ENCODE measurements at regions not wholly inside any gene's neighbourhood (a gene's known extent, or its start where the extent isn't known, plus 50 kb on each side); places are given as distances from the start of the nearest gene placed in this dataset.

DNA sequence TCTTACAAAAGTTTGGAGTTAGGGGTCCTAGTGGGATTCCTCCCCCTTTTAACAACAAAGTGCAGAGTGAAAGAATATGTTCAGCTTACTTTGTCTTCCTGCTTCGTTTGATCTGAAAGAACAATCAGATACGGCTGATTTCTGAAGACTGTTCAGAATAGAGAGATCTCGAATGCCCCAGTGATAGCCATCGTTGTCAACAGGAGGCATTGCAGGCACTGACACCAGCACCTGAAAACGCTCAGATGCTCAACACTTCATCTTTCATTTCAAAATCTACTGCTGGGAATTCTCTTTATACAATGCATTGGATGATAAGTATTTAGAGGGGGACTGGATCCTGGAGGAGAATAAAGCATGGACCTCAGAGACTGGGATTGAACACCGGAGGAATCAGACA, 186.3 kb upstream of the TENM3 start:
- Histone ChIP-seq H3K4me2 (ENCODE audit: low read depth, low read length) (no peak overlapping the region), H3K4me3 (replicated peaks in 1 of 3; ENCODE audit: insufficient read depth in 1 of 3, low read depth in 2 of 3, low read length in 3 of 3) (no peak overlapping the region), H3K9me3 (ENCODE audit: low read length) (no peaks in the 10 kb centered on the region), H3K36me3 (replicated peaks in 1 of 2; ENCODE audit: control insufficient read depth in 1 of 2, insufficient read depth in 2 of 2, low read length in 2 of 2) (no peaks in the 10 kb centered on the region), H3K4me1 (ENCODE audit: insufficient read depth, low read length) (no peaks in the 10 kb centered on the region), H2AFZ (ENCODE audit: low read length) (no peak overlapping the region), H4K20me1 (ENCODE audit: insufficient read depth, low read length) (no peaks in the 10 kb centered on the region), H3K9ac (ENCODE audit: insufficient read depth, low read depth, low read length) (no peak overlapping the region), H3K79me2 (ENCODE audit: insufficient read depth, low read length) (no peaks in the 10 kb centered on the region), H3K27me3 (ENCODE audit: control insufficient read depth in 1 of 2, insufficient read depth in 2 of 2, low read length in 2 of 2) (peaks cover 0 to 4% of the 10 kb centered on the region in 2 experiments; a peak in 1 of 5 replicates), H3K27ac (ENCODE audit: extremely low read length, insufficient read depth, low read length) (no peak overlapping the region)
- BruUV-seq (replicated peaks), result no TSS peak
- ATAC-seq, result no peak
- intact Hi-C loops (cut with micrococcal nuclease; ENCODE audit: unreplicated experiment) (no loop called here), in situ Hi-C loops (cut with HindIII; ENCODE audit: extremely low pct_ligation_motif_present, low pct_unique_long_range_greater_than_20kb) (no loop called here)
- FAIRE-seq, result no peak
- ChIA-PET POLR2A (no interaction called here), CTCF (ENCODE audit: low intra/inter-chr PET ratio, low total read pairs) (no interaction called here)
- DNase-seq (ENCODE audit: low spot score), result no peak
- WGBS (ENCODE audit: low lambda C conversion rate), result 2% methylated on average over 6 of the region's 6 CpGs
- TF ChIP-seq ZNF75D (CRISPR knock-in tag; IDR thresholded peaks at IDR 0.05; ENCODE audit: borderline replicate concordance) (no peak), ZNF557 (CRISPR knock-in tag; IDR thresholded peaks at IDR 0.05) (no peak), IRX3 (CRISPR knock-in tag; IDR thresholded peaks at IDR 0.05; ENCODE audit: borderline replicate concordance, low read depth) (no peak), CHCHD3 (CRISPR knock-in tag; IDR thresholded peaks at IDR 0.05) (no peak)

DNA sequence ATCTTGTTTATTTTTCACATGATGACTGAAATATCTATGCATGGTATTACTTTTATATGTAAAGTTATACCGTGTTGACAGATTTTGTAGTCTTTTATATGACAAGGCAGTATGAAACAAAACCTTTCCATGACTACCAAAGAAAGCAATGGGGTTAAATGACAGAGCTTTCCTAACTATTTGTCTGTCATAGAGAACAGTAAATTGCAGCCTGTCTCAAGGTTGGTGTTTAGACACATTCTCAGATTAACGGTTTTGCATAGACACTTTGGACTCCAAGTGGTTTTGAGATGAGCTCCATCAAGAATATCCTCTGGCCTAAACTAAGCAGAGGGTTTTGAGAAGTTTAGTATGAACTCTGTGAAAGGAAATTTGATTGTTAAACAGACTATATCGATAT, 180.7 kb upstream of the TENM3 start:
- POLR2A ChIA-PET, result no interaction called here
- no peaks in the 10 kb centered on the region for H4K20me1 ChIP-seq (ENCODE audit: insufficient read depth, low read length)
- H2AFZ ChIP-seq (ENCODE audit: low read length), result no peak overlapping the region

More for the DNA sequence above, 180.7 kb upstream of the TENM3 start:
- WGBS (ENCODE audit: low lambda C conversion rate), result 0% methylated on average over 3 of the region's 3 CpGs
- ATAC-seq (no peak), DNase-seq (ENCODE audit: low spot score) (no peak), FAIRE-seq (no peak)
- no peaks in the 10 kb centered on the region for H3K27me3 ChIP-seq (ENCODE audit: control insufficient read depth in 1 of 2, insufficient read depth in 2 of 2, low read length in 2 of 2)
- H3K4me3 ChIP-seq (replicated peaks in 1 of 3; ENCODE audit: insufficient read depth in 1 of 3, low read depth in 2 of 3, low read length in 3 of 3), result no peak overlapping the region
- no peak overlapping the region for H3K4me2 ChIP-seq (ENCODE audit: low read depth, low read length)
- H3K4me1 ChIP-seq (ENCODE audit: insufficient read depth, low read length), result no peaks in the 10 kb centered on the region
- CTCF ChIA-PET (ENCODE audit: low intra/inter-chr PET ratio, low total read pairs), result no interaction called here
- H3K36me3 ChIP-seq (replicated peaks in 1 of 2; ENCODE audit: control insufficient read depth in 1 of 2, insufficient read depth in 2 of 2, low read length in 2 of 2), result no peaks in the 10 kb centered on the region
- in situ Hi-C loops (cut with HindIII; ENCODE audit: extremely low pct_ligation_motif_present, low pct_unique_long_range_greater_than_20kb), result no loop called here
- no peak overlapping the region for H3K9ac ChIP-seq (ENCODE audit: insufficient read depth, low read depth, low read length)
- TF ChIP-seq MIER3 (CRISPR knock-in tag; IDR thresholded peaks at IDR 0.05; ENCODE audit: borderline replicate concordance) (no peak), NR2F2 (IDR thresholded peaks at IDR 0.05; ENCODE audit: borderline replicate concordance, low read depth) (no peak), ZSCAN22 (CRISPR knock-in tag; IDR thresholded peaks at IDR 0.05) (no peak)
- no peaks in the 10 kb centered on the region for H3K79me2 ChIP-seq (ENCODE audit: insufficient read depth, low read length)
- no TSS peak for BruUV-seq (replicated peaks)
- H3K9me3 ChIP-seq (ENCODE audit: low read length), result no peaks in the 10 kb centered on the region
- H3K27ac ChIP-seq (ENCODE audit: extremely low read length, insufficient read depth, low read length), result no peak overlapping the region
- intact Hi-C loops (cut with micrococcal nuclease; ENCODE audit: unreplicated experiment), result no loop called here

Data from HepG2 (cell line).